ENCODE measurements at regions not wholly inside any gene's neighbourhood (a gene's known extent, or its start where the extent isn't known, plus 50 kb on each side); places are given as distances from the start of the nearest gene placed in this dataset.

GRCh38 chr1:168921629-168922028 lies 184.9 kb upstream of the ATP1B1 start:
- no peaks in the 10 kb centered on the region for H3K36me3 ChIP-seq (ENCODE audit: insufficient read depth)
- no peak overlapping the region for H3K27ac ChIP-seq (ENCODE audit: low read depth)
- no peaks in the 10 kb centered on the region for H3K4me1 ChIP-seq (ENCODE audit: insufficient read depth)
- no peak overlapping the region for H3K4me3 ChIP-seq (ENCODE audit: low read depth, low read length)
- DNase-seq (ENCODE audit: extremely low spot score): no peak
- WGBS: 61% methylated on average over 3 of the region's 3 CpGs

- Histone ChIP-seq H3K36me3 (ENCODE audit: insufficient read depth) (no peaks in the 10 kb centered on the region), H3K27ac (ENCODE audit: low read depth) (no peak overlapping the region), H3K4me3 (ENCODE audit: low read depth, low read length) (no peak overlapping the region), H3K4me1 (ENCODE audit: insufficient read depth) (no peaks in the 10 kb centered on the region)
- DNase-seq (ENCODE audit: extremely low spot score): no peak
- WGBS: 74% methylated on average over 3 of the region's 3 CpGs
Measured at GRCh38 chr1:168923521-168924136, 182.9 kb upstream of the ATP1B1 start.

GRCh38 chr1:168924976-168925375 lies 181.5 kb upstream of the ATP1B1 start:
- Histone ChIP-seq H3K27ac (ENCODE audit: low read depth) (no peak overlapping the region), H3K4me3 (ENCODE audit: low read depth, low read length) (no peak overlapping the region), H3K4me1 (ENCODE audit: insufficient read depth) (no peaks in the 10 kb centered on the region), H3K36me3 (ENCODE audit: insufficient read depth) (no peaks in the 10 kb centered on the region)
- 87% methylated on average over 1 of the region's 1 CpG for WGBS
- no peak for DNase-seq (ENCODE audit: extremely low spot score)

- Histone ChIP-seq H3K4me3 (ENCODE audit: low read depth, low read length) (no peak overlapping the region), H3K4me1 (ENCODE audit: insufficient read depth) (no peaks in the 10 kb centered on the region), H3K27ac (ENCODE audit: low read depth) (no peak overlapping the region), H3K36me3 (ENCODE audit: insufficient read depth) (no peaks in the 10 kb centered on the region)
- 75% methylated on average over 3 of the region's 3 CpGs for WGBS
- no peak for DNase-seq (ENCODE audit: extremely low spot score)
Measured at GRCh38 chr1:168926236-168926635, 180.3 kb upstream of the ATP1B1 start.

GRCh38 chr1:168932539-168932938 lies 174.0 kb upstream of the ATP1B1 start:
- H3K36me3 ChIP-seq (ENCODE audit: insufficient read depth): no peaks in the 10 kb centered on the region
- no peak overlapping the region for H3K27ac ChIP-seq (ENCODE audit: low read depth)
- 81% methylated on average over 3 of the region's 3 CpGs for WGBS
- no peak for DNase-seq (ENCODE audit: extremely low spot score)
- H3K4me3 ChIP-seq (ENCODE audit: low read depth, low read length): no peak overlapping the region
- no peaks in the 10 kb centered on the region for H3K4me1 ChIP-seq (ENCODE audit: insufficient read depth)

GRCh38 chr1:168933141-168933805 lies 173.2 kb upstream of the ATP1B1 start:
- DNase-seq (ENCODE audit: extremely low spot score): no peak

GRCh38 chr1:168939110-168939946 lies 167.2 kb upstream of the ATP1B1 start:
- Histone ChIP-seq H3K4me3 (ENCODE audit: low read depth, low read length) (no peak overlapping the region), H3K27ac (ENCODE audit: low read depth) (no peak overlapping the region), H3K36me3 (ENCODE audit: insufficient read depth) (no peaks in the 10 kb centered on the region), H3K4me1 (ENCODE audit: insufficient read depth) (no peaks in the 10 kb centered on the region)
- no peak for DNase-seq (ENCODE audit: extremely low spot score)
- 69% methylated on average over 3 of the region's 3 CpGs for WGBS

More at GRCh38 chr1:168933141-168933805, 173.2 kb upstream of the ATP1B1 start:
- 82% methylated on average over 4 of the region's 4 CpGs for WGBS
- H3K4me1 ChIP-seq (ENCODE audit: insufficient read depth): no peaks in the 10 kb centered on the region
- H3K36me3 ChIP-seq (ENCODE audit: insufficient read depth): no peaks in the 10 kb centered on the region
- no peak overlapping the region for H3K4me3 ChIP-seq (ENCODE audit: low read depth, low read length)
- H3K27ac ChIP-seq (ENCODE audit: low read depth): no peak overlapping the region

GRCh38 chr1:168939947-168940223 lies 166.6 kb upstream of the ATP1B1 start:
- no peak overlapping the region for H3K4me3 ChIP-seq (ENCODE audit: low read depth, low read length)
- H3K4me1 ChIP-seq (ENCODE audit: insufficient read depth): no peaks in the 10 kb centered on the region
- no peaks in the 10 kb centered on the region for H3K36me3 ChIP-seq (ENCODE audit: insufficient read depth)
- no peak for DNase-seq (ENCODE audit: extremely low spot score)
- H3K27ac ChIP-seq (ENCODE audit: low read depth): no peak overlapping the region

- no peaks in the 10 kb centered on the region for H3K4me1 ChIP-seq (ENCODE audit: insufficient read depth)
- no peaks in the 10 kb centered on the region for H3K36me3 ChIP-seq (ENCODE audit: insufficient read depth)
- DNase-seq (ENCODE audit: extremely low spot score): no peak
- no peak overlapping the region for H3K27ac ChIP-seq (ENCODE audit: low read depth)
- no peak overlapping the region for H3K4me3 ChIP-seq (ENCODE audit: low read depth, low read length)
Measured at GRCh38 chr1:168941640-168942039, 164.8 kb upstream of the ATP1B1 start.

GRCh38 chr1:168942165-168942564 lies 164.3 kb upstream of the ATP1B1 start:
- no peak for DNase-seq (ENCODE audit: extremely low spot score)
- no peak overlapping the region for H3K27ac ChIP-seq (ENCODE audit: low read depth)
- H3K4me1 ChIP-seq (ENCODE audit: insufficient read depth): no peaks in the 10 kb centered on the region
- no peaks in the 10 kb centered on the region for H3K36me3 ChIP-seq (ENCODE audit: insufficient read depth)
- H3K4me3 ChIP-seq (ENCODE audit: low read depth, low read length): no peak overlapping the region
- 98% methylated on average over 2 of the region's 2 CpGs for WGBS

- Histone ChIP-seq H3K4me1 (ENCODE audit: insufficient read depth) (no peaks in the 10 kb centered on the region), H3K4me3 (ENCODE audit: low read depth, low read length) (no peak overlapping the region), H3K27ac (ENCODE audit: low read depth) (no peak overlapping the region), H3K36me3 (ENCODE audit: insufficient read depth) (no peaks in the 10 kb centered on the region)
- DNase-seq (ENCODE audit: extremely low spot score): no peak
- 31% methylated on average over 3 of the region's 3 CpGs for WGBS
Measured at GRCh38 chr1:168945870-168946269, 160.6 kb upstream of the ATP1B1 start.

GRCh38 chr1:168947041-168947440 lies 159.4 kb upstream of the ATP1B1 start:
- Histone ChIP-seq H3K4me1 (ENCODE audit: insufficient read depth) (no peaks in the 10 kb centered on the region), H3K4me3 (ENCODE audit: low read depth, low read length) (no peak overlapping the region), H3K27ac (ENCODE audit: low read depth) (no peak overlapping the region), H3K36me3 (ENCODE audit: insufficient read depth) (no peaks in the 10 kb centered on the region)
- WGBS: 90% methylated on average over 2 of the region's 2 CpGs
- DNase-seq (ENCODE audit: extremely low spot score): no peak

GRCh38 chr1:168949672-168950071 lies 156.8 kb upstream of the ATP1B1 start:
- Histone ChIP-seq H3K27ac (ENCODE audit: low read depth) (no peak overlapping the region), H3K4me3 (ENCODE audit: low read depth, low read length) (no peak overlapping the region), H3K36me3 (ENCODE audit: insufficient read depth) (no peaks in the 10 kb centered on the region), H3K4me1 (ENCODE audit: insufficient read depth) (no peaks in the 10 kb centered on the region)
- DNase-seq (ENCODE audit: extremely low spot score): no peak

GRCh38 chr1:168957818-168958217 lies 148.7 kb upstream of the ATP1B1 start:
- H3K36me3 ChIP-seq (ENCODE audit: insufficient read depth): no peaks in the 10 kb centered on the region
- H3K27ac ChIP-seq (ENCODE audit: low read depth): no peak overlapping the region
- H3K4me3 ChIP-seq (ENCODE audit: low read depth, low read length): no peak overlapping the region
- 97% methylated on average over 2 of the region's 2 CpGs for WGBS
- DNase-seq (ENCODE audit: extremely low spot score): no peak
- H3K4me1 ChIP-seq (ENCODE audit: insufficient read depth): no peaks in the 10 kb centered on the region
